CD4-positive, alpha-beta T cell (primary cell): ENCODE measurements at regions not wholly inside any gene's neighbourhood (a gene's known extent, or its start where the extent isn't known, plus 50 kb on each side); places are given as distances from the start of the nearest gene placed in this dataset.

Experiments
- ATAC-seq: fragments of 200-7000 bp; cut with Tn5 transposase; one replicate; pipeline ENCODE4 v1.10.0; 2022; ENCODE audit warnings: mild to moderate bottlenecking; ENCODE audit not compliant: poor library complexity
- CTCF ChIA-PET: fragments of 350-600 bp; sonication (Branson Sonifier 250); formaldehyde crosslinking; loops from one replicate; lab custom pipeline; 2021; ENCODE audit warnings: antibody characterized with exemption, inconsistent platforms; lab: Charles Lee
- POLR2A ChIA-PET: fragments of 350-600 bp; sonication (Branson Sonifier 250); formaldehyde crosslinking; loops from one replicate; lab custom pipeline; 2021; ENCODE audit warnings: antibody characterized with exemption, inconsistent platforms; lab: Charles Lee
- DNase-seq, 14 experiments: peaks; one replicate each; pipeline ENCODE4 v3.0.0-alpha.2; 2013 to 2020; ENCODE audit warnings: mixed read lengths in 2 of 14
- H3K27ac ChIP-seq, 2 donors: one replicate each; pipeline versions ENCODE4 v1.5.1 to v1.7.0; 2013; ENCODE audit warnings: low read length in 2 of 2, low read depth in 1 of 2, mild to moderate bottlenecking in 1 of 2
- H3K27me3 ChIP-seq, 2 experiments: 1 replicate in 1 of 2; 2 replicates in 1 of 2; pipeline versions ENCODE4 v1.6.1 to v1.7.0; 2013; ENCODE audit warnings: low read length in 2 of 2, control low read depth in 1 of 2, mild to moderate bottlenecking in 1 of 2, moderate library complexity in 1 of 2; ENCODE audit not compliant: insufficient read depth in 2 of 2, control insufficient read depth in 1 of 2
- H3K36me3 ChIP-seq: one replicate; pipeline ENCODE4 v1.6.1; 2013; ENCODE audit warnings: low read length, control low read depth; ENCODE audit not compliant: insufficient read depth
- H3K4me1 ChIP-seq: one replicate; pipeline ENCODE4 v1.6.1; 2013; ENCODE audit warnings: low read length, control low read depth; ENCODE audit not compliant: insufficient read depth
- H3K4me3 ChIP-seq: one replicate; pipeline ENCODE4 v1.5.1; 2013; ENCODE audit warnings: mild to moderate bottlenecking, low read length, moderate library complexity
- H3K9me3 ChIP-seq, 2 experiments: 1 replicate in 1 of 2; 2 replicates in 1 of 2; pipeline versions ENCODE4 v1.6.1 to v1.7.0; 2013; ENCODE audit warnings: low read length in 2 of 2, mild to moderate bottlenecking in 2 of 2, control low read depth in 1 of 2, moderate library complexity in 1 of 2; ENCODE audit not compliant: control insufficient read depth in 1 of 2, insufficient read depth in 1 of 2
- H3K27ac Mint-ChIP-seq: one replicate; pipeline ENCODE4 v1.8.0; 2020; ENCODE audit warnings: mixed read lengths
- H3K27me3 Mint-ChIP-seq: one replicate; pipeline ENCODE4 v1.8.0; 2021; ENCODE audit warnings: mixed read lengths
- H3K36me3 Mint-ChIP-seq: one replicate; pipeline ENCODE4 v1.8.0; 2021; ENCODE audit warnings: low read depth, mixed read lengths
- H3K4me1 Mint-ChIP-seq: one replicate; pipeline ENCODE4 v1.8.0; 2021; ENCODE audit warnings: low read depth, mixed read lengths
- H3K4me3 Mint-ChIP-seq: one replicate; pipeline ENCODE4 v1.8.0; 2020; ENCODE audit warnings: mild to moderate bottlenecking, mixed read lengths
- H3K9me3 Mint-ChIP-seq: one replicate; pipeline ENCODE4 v1.8.0; 2020; ENCODE audit warnings: mixed read lengths
- CTCF ChIP-seq: fragments of 200-600 bp; IDR thresholded peaks from one replicate; pipeline ENCODE4 v1.8.0; 2022; ENCODE audit warnings: antibody characterized with exemption, mild to moderate bottlenecking
- intact Hi-C, 2 experiments: fragments of 100-400 bp; cut with DNase I in 1 of 2; cut with micrococcal nuclease in 1 of 2; formaldehyde crosslinking; loops; one replicate each; pipeline versions ENCODE4 v1.15.1 to v1.9.0; 2023 to 2025; cut with DNase I, micrococcal nuclease

GRCh38 chr6:4482461-4482860, 293.7 kb upstream of the CDYL start:
- ATAC-seq = no peak
- Mint-ChIP-seq H3K9me3 (peaks cover under 1% of the 10 kb centered on the region), H3K36me3 (no peaks in the 10 kb centered on the region), H3K4me1 (no peaks in the 10 kb centered on the region), H3K4me3 (no peak overlapping the region), H3K27me3 (peaks cover 20% of the 10 kb centered on the region), H3K27ac (no peak overlapping the region)
- H3K27me3 ChIP-seq = peaks cover 0 to 3% of the 10 kb centered on the region in 2 experiments
- H3K4me1 ChIP-seq = no peaks in the 10 kb centered on the region
- DNase-seq = no peak
- intact Hi-C loops = no loop called here
- H3K4me3 ChIP-seq = no peak overlapping the region
- peaks cover 0 to 13% of the 10 kb centered on the region in 2 experiments for H3K9me3 ChIP-seq
- CTCF ChIA-PET = no interaction called here
- H3K36me3 ChIP-seq = no peaks in the 10 kb centered on the region
- H3K27ac ChIP-seq = no peak overlapping the region
- no peak for TF ChIP-seq CTCF
- POLR2A ChIA-PET = no interaction called here

DNA sequence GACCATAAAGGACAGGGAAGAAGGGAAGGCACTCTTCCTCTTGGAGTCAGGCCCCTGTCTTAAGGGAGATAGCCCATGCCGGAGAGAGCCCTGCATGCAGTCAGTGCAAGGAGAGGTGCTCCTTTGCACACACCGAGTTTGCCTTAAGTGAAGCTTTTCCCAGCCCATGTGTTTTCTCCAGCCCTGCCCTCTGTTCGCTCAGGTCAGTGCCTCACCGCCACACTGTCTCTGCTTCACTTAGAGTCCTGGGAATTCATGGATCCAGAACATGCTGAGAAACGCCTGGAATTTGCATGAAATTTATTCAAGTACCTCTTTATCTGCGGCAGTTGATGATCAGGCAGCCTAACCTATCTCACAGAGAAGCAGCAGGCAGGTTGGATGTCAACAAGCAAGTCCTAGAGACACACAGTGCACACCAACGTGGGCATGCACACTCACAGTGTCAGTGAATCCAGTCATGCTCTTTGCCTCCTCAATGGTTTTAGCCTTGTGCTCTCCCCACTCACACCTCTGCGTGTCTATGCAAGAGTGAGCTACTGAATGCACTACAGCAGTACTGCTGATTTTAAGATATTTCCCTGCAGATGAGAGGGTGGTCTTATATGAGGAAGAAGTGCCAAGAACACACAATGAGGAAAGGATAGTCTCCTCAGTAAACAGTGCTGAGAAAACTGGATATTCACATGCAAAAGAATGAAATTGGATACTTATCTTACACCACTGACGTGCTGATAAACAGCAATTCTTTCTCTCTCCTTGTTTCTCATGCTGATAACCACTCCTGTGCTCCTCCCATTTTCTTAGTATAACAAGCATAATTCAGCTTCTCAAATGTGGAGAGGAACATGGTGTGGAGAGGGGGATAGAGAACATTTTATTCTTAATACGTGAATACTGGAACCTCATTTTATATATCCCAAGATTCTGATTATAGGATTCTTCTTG, 295.1 kb upstream of the CDYL start:
- CTCF ChIA-PET = no interaction called here
- no peaks in the 10 kb centered on the region for H3K36me3 ChIP-seq
- Mint-ChIP-seq H3K36me3 (no peaks in the 10 kb centered on the region), H3K4me3 (no peak overlapping the region), H3K27me3 (peaks cover 20% of the 10 kb centered on the region), H3K9me3 (no peaks in the 10 kb centered on the region), H3K4me1 (no peaks in the 10 kb centered on the region), H3K27ac (no peak overlapping the region)
- H3K4me1 ChIP-seq = no peaks in the 10 kb centered on the region
- DNase-seq (no peak), ATAC-seq (no peak)
- POLR2A ChIA-PET = no interaction called here
- no peak for TF ChIP-seq CTCF
- H3K27ac ChIP-seq = no peak overlapping the region
- peaks cover 0 to 13% of the 10 kb centered on the region in 2 experiments for H3K9me3 ChIP-seq
- H3K27me3 ChIP-seq = peaks cover 0 to 3% of the 10 kb centered on the region in 2 experiments
- no peak overlapping the region for H3K4me3 ChIP-seq
- intact Hi-C loops = no loop called here

DNA sequence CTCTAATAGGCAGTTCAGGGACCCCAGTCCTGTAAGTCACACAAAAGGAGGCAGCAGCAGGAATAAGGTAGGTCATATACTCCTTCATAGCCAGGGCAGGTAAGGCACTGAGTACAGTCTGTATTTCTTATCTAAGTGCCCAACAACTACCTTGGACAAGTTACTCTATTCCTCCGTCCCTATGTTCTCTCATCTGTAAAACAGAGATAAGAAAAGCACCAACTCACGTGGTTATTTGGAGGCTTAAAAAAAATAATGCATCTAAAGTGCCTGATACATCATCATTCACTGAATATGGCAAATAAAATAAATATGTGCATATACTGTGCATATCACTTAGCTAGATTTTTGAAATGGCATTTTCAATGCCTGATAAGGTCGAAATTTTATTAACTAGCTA, 298.1 kb upstream of the CDYL start:
- H3K4me1 ChIP-seq = no peaks in the 10 kb centered on the region
- no peaks in the 10 kb centered on the region for H3K4me1 Mint-ChIP-seq
- intact Hi-C loops = no loop called here

More for the DNA sequence above, 298.1 kb upstream of the CDYL start:
- Mint-ChIP-seq H3K9me3 (no peaks in the 10 kb centered on the region), H3K36me3 (no peaks in the 10 kb centered on the region), H3K27me3 (peaks cover 15% of the 10 kb centered on the region), H3K4me3 (no peak overlapping the region), H3K27ac (no peak overlapping the region)
- no peak for ATAC-seq
- DNase-seq = no peak
- Histone ChIP-seq H3K9me3 (peaks cover 0 to 9% of the 10 kb centered on the region in 2 experiments), H3K4me3 (no peak overlapping the region), H3K27ac (no peak overlapping the region), H3K36me3 (no peaks in the 10 kb centered on the region), H3K27me3 (peaks cover 0 to 3% of the 10 kb centered on the region in 2 experiments)
- ChIA-PET POLR2A (no interaction called here), CTCF (no interaction called here)
- TF ChIP-seq CTCF = no peak
